Glutamatergic neuron (in vitro differentiated cells): ENCODE measurements at regions not wholly inside any gene's neighbourhood (a gene's known extent, or its start where the extent isn't known, plus 50 kb on each side); places are given as distances from the start of the nearest gene placed in this dataset.

Source experiments
- DNase-seq: peaks from one replicate; pipeline ENCODE4 v3.0.0; 2022
- H3K27ac Mint-ChIP-seq: one replicate; pipeline ENCODE4 v1.8.0; 2020; ENCODE audit warnings: mild to moderate bottlenecking, mixed read lengths, inconsistent platforms; ENCODE audit not compliant: unreplicated experiment
- H3K27me3 Mint-ChIP-seq: one replicate; pipeline ENCODE4 v1.8.0; 2020; ENCODE audit warnings: mild to moderate bottlenecking, moderate library complexity, mixed read lengths, inconsistent platforms; ENCODE audit not compliant: unreplicated experiment
- H3K36me3 Mint-ChIP-seq: one replicate; pipeline ENCODE4 v1.8.0; 2020; ENCODE audit warnings: mild to moderate bottlenecking, mixed read lengths, inconsistent platforms; ENCODE audit not compliant: unreplicated experiment
- H3K4me1 Mint-ChIP-seq: one replicate; pipeline ENCODE4 v1.8.0; 2020; ENCODE audit warnings: mild to moderate bottlenecking, low read depth, mixed read lengths, inconsistent platforms; ENCODE audit not compliant: unreplicated experiment
- H3K4me3 Mint-ChIP-seq: one replicate; pipeline ENCODE4 v1.8.0; 2020; ENCODE audit warnings: mild to moderate bottlenecking, mixed read lengths, inconsistent platforms; ENCODE audit not compliant: unreplicated experiment
- H3K9me3 Mint-ChIP-seq: one replicate; pipeline ENCODE4 v1.8.0; 2020; ENCODE audit warnings: mild to moderate bottlenecking, moderate library complexity, mixed read lengths, inconsistent platforms; ENCODE audit not compliant: unreplicated experiment
- TF ChIP-seq, protein P1 (sequence below): fragments of 200-600 bp; sonication (generic); IDR thresholded peaks from one replicate; pipeline ENCODE4 v1.5.0; 2021; ENCODE audit not compliant: partially characterized antibody, unreplicated experiment

DNA sequence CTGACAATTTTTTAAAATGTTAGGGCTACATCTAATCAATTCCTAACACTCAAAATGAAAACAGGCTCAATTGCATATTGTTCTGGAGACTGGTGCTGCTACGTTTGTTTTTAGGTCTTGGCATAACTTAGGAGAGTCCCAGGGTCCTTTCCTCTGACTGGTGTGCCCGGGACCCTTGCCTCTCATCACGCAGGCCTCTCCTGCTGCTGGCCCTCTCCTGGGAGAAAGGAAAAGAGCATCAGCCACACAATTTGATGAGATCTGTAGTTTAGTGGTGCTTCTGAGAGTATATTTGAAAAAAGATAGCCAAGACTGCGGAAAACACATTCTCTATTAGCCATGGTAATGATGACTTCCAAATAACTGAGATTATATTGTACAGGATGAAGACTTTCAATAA is 380.0 kb downstream of the KLF12 start:
- peaks cover 4% of the 10 kb centered on the region for H3K27me3 Mint-ChIP-seq
- H3K27ac Mint-ChIP-seq = no peak overlapping the region
- no peaks in the 10 kb centered on the region for H3K36me3 Mint-ChIP-seq
- peaks cover 7% of the 10 kb centered on the region for H3K9me3 Mint-ChIP-seq
- H3K4me3 Mint-ChIP-seq = no peak overlapping the region
- TF ChIP-seq, protein P1, sequence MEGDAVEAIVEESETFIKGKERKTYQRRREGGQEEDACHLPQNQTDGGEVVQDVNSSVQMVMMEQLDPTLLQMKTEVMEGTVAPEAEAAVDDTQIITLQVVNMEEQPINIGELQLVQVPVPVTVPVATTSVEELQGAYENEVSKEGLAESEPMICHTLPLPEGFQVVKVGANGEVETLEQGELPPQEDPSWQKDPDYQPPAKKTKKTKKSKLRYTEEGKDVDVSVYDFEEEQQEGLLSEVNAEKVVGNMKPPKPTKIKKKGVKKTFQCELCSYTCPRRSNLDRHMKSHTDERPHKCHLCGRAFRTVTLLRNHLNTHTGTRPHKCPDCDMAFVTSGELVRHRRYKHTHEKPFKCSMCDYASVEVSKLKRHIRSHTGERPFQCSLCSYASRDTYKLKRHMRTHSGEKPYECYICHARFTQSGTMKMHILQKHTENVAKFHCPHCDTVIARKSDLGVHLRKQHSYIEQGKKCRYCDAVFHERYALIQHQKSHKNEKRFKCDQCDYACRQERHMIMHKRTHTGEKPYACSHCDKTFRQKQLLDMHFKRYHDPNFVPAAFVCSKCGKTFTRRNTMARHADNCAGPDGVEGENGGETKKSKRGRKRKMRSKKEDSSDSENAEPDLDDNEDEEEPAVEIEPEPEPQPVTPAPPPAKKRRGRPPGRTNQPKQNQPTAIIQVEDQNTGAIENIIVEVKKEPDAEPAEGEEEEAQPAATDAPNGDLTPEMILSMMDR = no peak
- peaks cover 11% of the 10 kb centered on the region for H3K4me1 Mint-ChIP-seq
- DNase-seq = no peak

- H3K4me3 Mint-ChIP-seq = no peak overlapping the region
- H3K9me3 Mint-ChIP-seq = peaks cover 7% of the 10 kb centered on the region
- H3K4me1 Mint-ChIP-seq = peaks cover 11% of the 10 kb centered on the region
- H3K27ac Mint-ChIP-seq = no peak overlapping the region
- peaks cover 4% of the 10 kb centered on the region for H3K27me3 Mint-ChIP-seq
- H3K36me3 Mint-ChIP-seq = no peaks in the 10 kb centered on the region
- TF ChIP-seq, protein P1 = no peak
- no peak for DNase-seq
Measured at GRCh38 chr13:73751290-73751689, 382.9 kb downstream of the KLF12 start.

- TF ChIP-seq, protein P1 = no peak
- peaks cover 4% of the 10 kb centered on the region for H3K4me1 Mint-ChIP-seq
- no peaks in the 10 kb centered on the region for H3K36me3 Mint-ChIP-seq
- H3K27ac Mint-ChIP-seq = no peak overlapping the region
- no peak overlapping the region for H3K4me3 Mint-ChIP-seq
- H3K27me3 Mint-ChIP-seq = peaks cover 8% of the 10 kb centered on the region
- DNase-seq = no peak
- peaks cover 7% of the 10 kb centered on the region for H3K9me3 Mint-ChIP-seq
Measured at GRCh38 chr13:73748404-73748803, 385.8 kb downstream of the KLF12 start.

DNA sequence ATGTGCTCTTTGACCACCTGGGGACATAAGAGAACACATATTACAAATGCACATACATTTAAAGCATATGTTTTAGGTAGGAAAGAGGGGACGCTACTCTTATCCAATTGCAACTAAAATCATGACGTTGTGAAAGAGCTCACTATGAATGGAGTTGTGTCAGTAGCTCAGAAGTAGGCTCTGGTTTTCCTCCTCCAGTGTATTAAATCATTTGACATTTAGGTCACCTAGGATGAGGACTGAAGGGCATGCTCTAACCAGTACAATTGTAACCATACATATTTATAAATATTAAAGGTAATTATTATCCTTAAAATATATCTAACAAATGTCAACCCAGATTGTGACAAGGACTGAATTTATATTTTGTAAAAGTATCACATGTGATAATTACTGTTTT is 389.0 kb downstream of the KLF12 start:
- Mint-ChIP-seq H3K27me3 (peaks cover 4% of the 10 kb centered on the region), H3K36me3 (no peaks in the 10 kb centered on the region), H3K9me3 (peaks cover 3% of the 10 kb centered on the region), H3K4me1 (peaks cover 9% of the 10 kb centered on the region), H3K4me3 (no peak overlapping the region), H3K27ac (no peak overlapping the region)
- TF ChIP-seq, protein P1 = no peak
- no peak for DNase-seq

DNA sequence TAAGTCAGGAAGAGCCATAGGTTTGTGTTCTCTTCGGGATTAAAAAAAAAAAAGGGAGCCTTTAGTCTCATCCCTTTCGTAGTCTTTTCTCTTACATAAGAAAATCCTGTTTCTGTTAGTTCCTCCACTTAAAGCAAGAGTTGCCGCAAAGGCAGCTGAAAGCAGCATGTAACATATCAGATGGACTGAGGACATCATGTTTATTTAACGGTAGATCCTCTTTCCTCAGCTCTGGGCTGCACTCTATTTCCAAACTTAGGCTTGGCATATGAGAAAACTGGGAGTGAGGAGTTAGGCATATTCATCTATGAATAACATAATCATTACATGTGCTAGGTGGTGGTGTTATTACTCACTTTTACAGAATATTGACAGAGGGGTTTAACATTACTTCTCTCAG is 391.2 kb downstream of the KLF12 start:
- Mint-ChIP-seq H3K27me3 (peaks cover 4% of the 10 kb centered on the region), H3K4me1 (peaks cover 9% of the 10 kb centered on the region), H3K4me3 (no peak overlapping the region), H3K36me3 (no peaks in the 10 kb centered on the region), H3K9me3 (peaks cover 1% of the 10 kb centered on the region), H3K27ac (no peak overlapping the region)
- DNase-seq = no peak
- TF ChIP-seq, protein P1 = no peak
